Esophagus squamous epithelium (tissue), 5 donors: ENCODE measurements at regions not wholly inside any gene's neighbourhood (a gene's known extent, or its start where the extent isn't known, plus 50 kb on each side); places are given as distances from the start of the nearest gene placed in this dataset.

Experiments
- DNase-seq: peaks from one replicate; lab custom pipeline; 2025; lab: John Stamatoyannopoulos, UW
- H3K27ac ChIP-seq, 4 donors: fragments of 200-600 bp; sonication (generic); one replicate each; pipeline ENCODE4 v1.5.1; 2016 to 2019; ENCODE audit warnings: mild to moderate bottlenecking in 1 of 4
- H3K27me3 ChIP-seq, 4 donors: fragments of 200-600 bp; sonication (generic); 1 replicate in 3 of 4; 2 replicates in 1 of 4; pipeline versions ENCODE4 v1.5.1 to v1.6.0; 2017 to 2021; ENCODE audit warnings: antibody characterized with exemption in 1 of 4
- H3K36me3 ChIP-seq, 3 donors: fragments of 200-600 bp; sonication (generic); one replicate each; pipeline ENCODE4 v1.5.1; 2016 to 2019
- H3K4me1 ChIP-seq, 3 donors: fragments of 200-600 bp; sonication (generic); one replicate each; pipeline ENCODE4 v1.5.1; 2017 to 2019
- H3K4me3 ChIP-seq, 4 donors: fragments of 200-600 bp; sonication (generic); 1 replicate in 3 of 4; 2 replicates in 1 of 4; pipeline ENCODE4 v1.5.1; 2016 to 2019; ENCODE audit warnings: mild to moderate bottlenecking in 2 of 4, moderate library complexity in 1 of 4
- H3K9me3 ChIP-seq, 3 donors: fragments of 200-600 bp; sonication (generic); one replicate each; pipeline ENCODE4 v1.5.1; 2016 to 2019
- CTCF ChIP-seq, 6 experiments: fragments of 450-650 bp in 4 of 6; fragments of 200-600 bp in 2 of 6; sonication (generic) in 2 of 6; IDR thresholded peaks; one replicate each; pipeline ENCODE4 v1.5.1; 2016 to 2019; ENCODE audit warnings: antibody characterized with exemption in 6 of 6, mild to moderate bottlenecking in 4 of 6, moderate library complexity in 4 of 6
- POLR2A ChIP-seq, 4 donors: fragments of 450-650 bp; IDR thresholded peaks; one replicate each; pipeline ENCODE4 v1.6.1; 2017; ENCODE audit warnings: antibody characterized with exemption in 4 of 4, mild to moderate bottlenecking in 4 of 4, moderate library complexity in 3 of 4
- WGBS, 2 donors: methylation state at CpG; one replicate each; pipeline ENCODE4 v1.1.5; 2018; 5-methylcytosine and 5-hydroxymethylcytosine counted together
- intact Hi-C: fragments of 100-400 bp; cut with DNase I; formaldehyde crosslinking; loops from one replicate; pipeline ENCODE4 v1.15.0; 2022
- donor health status: DM: yes; HTN: yes; CAD: no.

- intact Hi-C loops = loop anchor here (5.0 to 10.0 kb wide), 2 partner anchors 92 to 279 kb away; partner anchors contain the start of gene ARHGAP29
- peaks cover 5 to 58% (median 21%) of the 10 kb centered on the region in 3 donors for H3K4me1 ChIP-seq
- DNase-seq = no peak
- no peak for TF ChIP-seq CTCF (IDR thresholded peaks at IDR 0.05)
- TF ChIP-seq POLR2A (IDR thresholded peaks at IDR 0.05) = no peak
- WGBS, 2 donors = 58 to 69% methylated on average over 4 of the region's 4 CpGs
- H3K27me3 ChIP-seq = peaks cover 0 to 5% (median 0%) of the 10 kb centered on the region in 4 donors
- H3K36me3 ChIP-seq = no peaks in the 10 kb centered on the region
- H3K27ac ChIP-seq = peak overlapping the region in 3 of 4 donors; percentile 46 to 65 (median 51)
- H3K9me3 ChIP-seq = no peaks in the 10 kb centered on the region
- no peak overlapping the region for H3K4me3 ChIP-seq
Measured at GRCh38 chr1:94326329-94326728, 88.9 kb upstream of the ARHGAP29 start.

GRCh38 chr1:94325377-94326302 lies 88.3 kb upstream of the ARHGAP29 start:
- Histone ChIP-seq H3K36me3 (no peaks in the 10 kb centered on the region), H3K4me1 (peaks cover 5 to 59% (median 21%) of the 10 kb centered on the region in 3 donors), H3K9me3 (no peaks in the 10 kb centered on the region), H3K27ac (peak overlapping the region in 3 of 4 donors; percentile 46 to 65 (median 65)), H3K27me3 (peaks cover 0 to 5% (median 0%) of the 10 kb centered on the region in 4 donors), H3K4me3 (no peak overlapping the region)
- WGBS, 2 donors = 17 to 23% methylated on average over 5 of the region's 5 CpGs
- intact Hi-C loops = loop anchor here (5.0 to 10.0 kb wide), 2 partner anchors 91 to 278 kb away; partner anchors contain the start of gene ARHGAP29
- TF ChIP-seq POLR2A (IDR thresholded peaks at IDR 0.05) (no peak), CTCF (IDR thresholded peaks at IDR 0.05) (no peak)
- DNase-seq = no peak

GRCh38 chr1:94324178-94324544 lies 86.8 kb upstream of the ARHGAP29 start:
- Histone ChIP-seq H3K9me3 (no peaks in the 10 kb centered on the region), H3K27ac (no peak overlapping the region), H3K4me3 (no peak overlapping the region), H3K36me3 (no peaks in the 10 kb centered on the region), H3K27me3 (peaks cover 0 to 5% (median 0%) of the 10 kb centered on the region in 4 donors), H3K4me1 (peaks cover 5 to 52% (median 21%) of the 10 kb centered on the region in 3 donors)
- TF ChIP-seq POLR2A (IDR thresholded peaks at IDR 0.05) (no peak), CTCF (IDR thresholded peaks at IDR 0.05) (no peak)
- 65 to 83% methylated on average over 4 of the region's 4 CpGs for WGBS, 2 donors
- intact Hi-C loops = loop anchor here (10.0 kb wide), 1 partner anchor 89 kb away; the partner anchor contains the start of gene ARHGAP29
- no peak for DNase-seq

GRCh38 chr1:94323311-94324177 lies 86.2 kb upstream of the ARHGAP29 start:
- Histone ChIP-seq H3K27me3 (peaks cover 0 to under 1% (median 0%) of the 10 kb centered on the region in 4 donors), H3K4me3 (no peak overlapping the region), H3K27ac (peak overlapping the region in 1 of 4 donors; percentile 6), H3K9me3 (no peaks in the 10 kb centered on the region), H3K36me3 (no peaks in the 10 kb centered on the region), H3K4me1 (peaks cover 5 to 52% (median 21%) of the 10 kb centered on the region in 3 donors)
- TF ChIP-seq POLR2A (IDR thresholded peaks at IDR 0.05) (no peak), CTCF (IDR thresholded peaks at IDR 0.05) (no peak)
- WGBS, 2 donors = 74 to 88% methylated on average over 7 of the region's 7 CpGs
- intact Hi-C loops = loop anchor here (10.0 kb wide), 1 partner anchor 89 kb away; the partner anchor contains the start of gene ARHGAP29
- no peak for DNase-seq
